Daoy (cell line): ENCODE measurements at regions not wholly inside any gene's neighbourhood (a gene's known extent, or its start where the extent isn't known, plus 50 kb on each side); places are given as distances from the start of the nearest gene placed in this dataset.
"Not testable (repeated sequence)": the region's sequence is repeated elsewhere in the genome, so short reads cannot be mapped to it uniquely, and the experiment has no call there.

Experiments used
- DNase-seq: peaks from one replicate; pipeline ENCODE4 v3.0.0-alpha.2; 2015; ENCODE audit warnings: low read depth

GRCh38 chr11:19627566-19627965, 85.1 kb upstream of the NAV2 start:
- DNase-seq = no peak

- no peak for DNase-seq
Observed at GRCh38 chr11:19625438-19625837, 87.2 kb upstream of the NAV2 start.

- no peak for DNase-seq
Observed at GRCh38 chr11:19617696-19618523, 94.7 kb upstream of the NAV2 start.

DNA sequence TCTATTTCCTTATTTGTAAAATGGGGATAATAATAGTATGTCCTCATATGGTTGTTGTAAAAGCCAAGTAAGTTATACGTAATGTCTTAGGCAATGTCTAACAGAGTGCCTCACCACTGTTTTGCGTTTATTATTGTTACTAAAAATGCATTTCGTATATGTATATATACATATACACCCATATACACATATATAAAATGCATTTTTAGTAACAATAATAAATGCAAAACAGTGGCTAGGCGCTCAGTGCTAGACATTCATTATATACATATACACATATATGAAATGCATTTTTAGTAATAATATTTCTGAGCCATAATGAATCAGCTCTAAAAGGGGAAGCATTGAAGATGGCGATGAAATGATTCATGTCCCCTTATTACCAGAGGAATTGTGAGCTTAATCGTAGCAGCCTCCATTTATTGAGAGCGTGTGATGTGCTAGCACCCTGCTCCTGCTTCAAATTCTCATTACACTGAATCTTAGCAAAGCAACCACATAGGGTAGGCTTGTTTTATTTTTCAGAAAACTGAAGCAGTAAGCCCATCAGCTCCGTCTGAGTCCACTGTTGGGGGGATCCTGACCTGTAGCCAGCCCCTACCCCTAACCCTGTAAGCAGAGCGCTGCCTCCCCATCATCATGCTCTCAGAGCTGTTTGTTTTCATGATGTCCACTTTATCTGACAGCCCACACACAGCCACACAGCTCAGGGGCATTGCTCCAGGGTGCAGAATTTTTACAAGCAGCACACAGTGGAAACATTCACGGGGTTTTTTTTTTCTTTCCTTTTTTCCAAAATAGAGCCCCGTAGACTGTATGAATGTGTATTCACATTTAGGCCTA, 97.1 kb upstream of the NAV2 start:
- no peak for DNase-seq

- no peak for DNase-seq
Observed at GRCh38 chr11:19614370-19614940, 98.2 kb upstream of the NAV2 start.

DNA sequence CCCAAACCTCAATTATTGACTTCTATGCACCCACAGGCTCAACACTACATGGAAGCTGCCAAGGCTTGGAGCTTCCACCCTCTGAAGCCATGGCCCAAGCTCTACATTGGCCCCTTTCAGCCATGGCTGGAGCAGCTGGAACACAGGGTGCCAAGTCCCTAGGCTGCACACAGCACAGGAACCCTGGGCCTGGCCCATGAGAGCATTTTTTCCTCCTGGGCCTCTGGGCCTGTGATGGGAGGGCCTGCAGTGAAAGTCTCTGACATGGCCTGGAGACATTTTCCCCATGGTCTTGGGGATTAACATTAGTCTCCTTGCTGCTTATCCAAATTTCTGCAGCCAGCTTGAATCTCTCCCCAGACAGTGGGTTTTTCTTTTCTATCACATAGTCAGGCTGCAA, 100.6 kb upstream of the NAV2 start:
- not testable (repeated sequence) for DNase-seq

- DNase-seq = no peak
Observed at GRCh38 chr11:19607656-19608360, 104.8 kb upstream of the NAV2 start.

DNA sequence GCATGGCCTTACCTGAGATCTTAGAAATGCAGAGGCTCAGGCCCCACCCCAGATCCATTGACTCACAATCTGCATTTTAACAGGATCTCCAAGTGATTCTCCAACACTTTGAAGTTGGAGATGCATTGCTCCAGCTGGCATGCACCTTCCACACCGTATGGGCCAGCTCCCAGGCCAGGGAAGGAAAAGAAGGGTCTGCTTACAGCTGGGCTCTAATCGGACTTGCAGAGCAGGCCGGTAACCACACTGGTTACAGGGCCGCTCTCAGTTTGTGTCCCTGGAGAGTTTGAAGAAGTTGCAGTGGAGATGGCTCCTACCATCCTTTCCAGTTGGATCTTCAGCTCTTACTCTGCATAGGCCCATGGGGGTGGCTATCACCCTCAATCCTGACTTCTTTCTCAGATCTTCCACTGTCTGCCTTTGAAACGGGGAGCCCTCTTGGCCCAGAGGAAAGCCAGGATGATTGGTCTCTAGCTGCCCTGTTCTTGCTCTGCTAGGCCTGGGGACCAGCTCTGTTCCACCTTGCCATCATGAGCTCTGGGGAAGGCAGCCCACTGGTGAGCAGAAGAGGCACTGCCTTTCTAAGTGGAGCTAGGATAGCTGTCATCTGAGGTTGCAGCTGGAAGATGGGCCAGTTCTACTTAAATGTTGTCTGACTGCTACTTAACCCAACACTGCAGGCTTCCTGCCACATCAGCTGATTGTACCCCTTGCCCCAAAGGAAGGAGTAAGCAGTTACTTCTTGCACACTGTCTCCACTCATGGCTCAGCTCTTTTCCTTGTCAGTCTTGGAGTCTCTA, 105.6 kb upstream of the NAV2 start:
- no peak for DNase-seq

DNA sequence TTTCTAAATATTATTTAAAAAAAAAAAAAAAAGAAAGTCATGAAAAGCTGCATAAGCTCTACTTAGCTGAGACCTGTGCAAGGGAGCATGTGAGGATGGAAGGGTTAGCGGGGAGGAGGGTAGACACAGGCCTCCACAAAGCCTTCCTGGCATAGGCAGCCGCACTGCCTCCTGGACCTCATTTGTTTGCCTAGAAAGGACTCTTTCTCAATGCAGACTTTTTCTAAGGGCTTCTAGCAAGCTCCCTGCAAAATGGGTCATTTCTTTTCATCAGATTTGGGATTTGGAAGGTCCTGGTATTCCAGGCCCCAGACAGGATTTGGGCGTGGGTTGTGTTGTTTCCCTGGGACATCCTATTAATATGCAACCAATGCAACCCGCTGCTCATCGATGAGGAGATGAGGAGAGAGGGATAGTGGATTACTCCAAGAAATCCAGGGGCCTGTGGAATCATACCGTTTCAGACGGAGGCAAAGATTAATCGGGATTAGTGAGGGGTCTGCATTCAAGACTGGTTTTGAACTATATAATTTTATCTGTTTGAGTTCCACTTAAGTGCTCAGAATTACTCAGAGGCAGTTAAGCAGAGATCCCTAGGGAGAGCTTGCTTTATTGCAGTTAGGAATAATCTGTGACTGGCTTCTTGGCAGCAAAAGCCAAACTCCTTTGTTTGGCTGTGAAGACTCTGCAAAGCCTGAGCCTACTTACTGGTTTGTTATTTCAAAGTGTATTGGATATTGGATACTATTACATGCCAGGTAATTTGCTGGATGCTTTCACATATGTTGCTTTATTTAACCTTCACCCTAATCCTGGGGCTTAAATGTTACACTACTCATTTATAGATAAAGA, 106.9 kb upstream of the NAV2 start:
- DNase-seq = peak; percentile 23

- no peak for DNase-seq
Observed at GRCh38 chr11:19604679-19605375, 107.8 kb upstream of the NAV2 start.

DNA sequence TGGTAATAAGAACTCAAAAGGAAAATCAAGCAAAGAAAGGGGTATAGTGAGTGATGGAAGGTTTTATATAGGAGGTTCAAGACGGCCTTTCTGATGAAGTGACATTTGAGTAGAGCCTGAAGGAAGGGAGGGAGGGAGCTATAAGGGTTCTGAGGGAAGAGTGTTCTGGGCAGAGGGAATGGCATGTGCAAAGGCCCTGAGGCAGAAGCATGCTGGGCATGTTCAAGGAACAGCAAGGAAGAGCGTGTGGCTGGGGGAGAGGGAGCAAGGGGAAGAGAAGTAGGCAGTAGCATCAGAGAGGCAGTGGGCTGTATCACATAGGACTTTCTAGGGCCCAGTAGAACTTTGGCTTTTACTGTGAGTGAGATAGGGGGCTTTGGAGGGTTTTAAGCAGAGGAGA, 108.9 kb upstream of the NAV2 start:
- DNase-seq = no peak

- no peak for DNase-seq
Observed at GRCh38 chr11:19602891-19603290, 109.7 kb upstream of the NAV2 start.

- no peak for DNase-seq
Observed at GRCh38 chr11:19602406-19602805, 110.2 kb upstream of the NAV2 start.

- no peak for DNase-seq
Observed at GRCh38 chr11:19601235-19601634, 111.4 kb upstream of the NAV2 start.

GRCh38 chr11:19599681-19600080, 113.0 kb upstream of the NAV2 start:
- no peak for DNase-seq

GRCh38 chr11:19598876-19599486, 113.7 kb upstream of the NAV2 start:
- DNase-seq = no peak

GRCh38 chr11:19598456-19598855, 114.2 kb upstream of the NAV2 start:
- peak; percentile 12 for DNase-seq

DNA sequence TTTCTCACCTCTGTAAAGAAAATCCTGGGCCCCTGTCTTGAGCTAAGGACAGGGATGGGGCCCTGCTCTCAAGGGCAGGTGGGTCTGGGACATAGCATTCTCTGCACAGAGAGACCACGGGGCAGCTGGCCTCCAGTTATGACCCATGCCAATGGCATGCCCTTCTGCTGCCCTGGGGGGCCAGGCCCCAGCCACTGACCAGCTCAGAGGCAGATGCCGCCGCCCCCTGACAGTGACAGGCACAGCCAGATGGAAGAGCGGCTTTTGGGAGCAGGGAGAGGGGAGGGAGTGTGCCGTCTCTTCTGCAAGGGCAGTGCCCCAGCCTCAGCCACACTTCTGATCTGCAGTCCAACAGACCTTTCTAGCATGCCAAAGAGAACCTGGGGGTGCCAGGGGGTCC, 114.8 kb upstream of the NAV2 start:
- peak; percentile 59 for DNase-seq

GRCh38 chr11:19597206-19597605, 115.4 kb upstream of the NAV2 start:
- peak; percentile 70 for DNase-seq
